Astrocyte of the cerebellum (primary cell): ENCODE measurements at regions not wholly inside any gene's neighbourhood (a gene's known extent, or its start where the extent isn't known, plus 50 kb on each side); places are given as distances from the start of the nearest gene placed in this dataset.
A peak's percentile ranks its signal among the peaks of the same experiment; 100 is the strongest.

Experiments
- DNase-seq: peaks from one replicate; pipeline ENCODE4 v3.0.0-alpha.2; 2011; ENCODE audit warnings: low read depth
- H3K4me3 ChIP-seq: 2 replicates; pipeline ENCODE4 v1.5.1; 2011; ENCODE audit warnings: mild to moderate bottlenecking, low read depth, low read length, moderate library complexity
- in situ Hi-C: cut with HindIII; loops from 2 replicates; pipeline ENCODE4 v1.10.0; 2017; ENCODE audit warnings: low sequenced_read_pairs
- TF ChIP-seq, protein P1 (sequence below): IDR thresholded peaks from 2 replicates; pipeline ENCODE4 v1.5.1; 2012; ENCODE audit warnings: low read length, low read depth, moderate library complexity, mild to moderate bottlenecking; ENCODE audit errors: missing control alignments

DNA sequence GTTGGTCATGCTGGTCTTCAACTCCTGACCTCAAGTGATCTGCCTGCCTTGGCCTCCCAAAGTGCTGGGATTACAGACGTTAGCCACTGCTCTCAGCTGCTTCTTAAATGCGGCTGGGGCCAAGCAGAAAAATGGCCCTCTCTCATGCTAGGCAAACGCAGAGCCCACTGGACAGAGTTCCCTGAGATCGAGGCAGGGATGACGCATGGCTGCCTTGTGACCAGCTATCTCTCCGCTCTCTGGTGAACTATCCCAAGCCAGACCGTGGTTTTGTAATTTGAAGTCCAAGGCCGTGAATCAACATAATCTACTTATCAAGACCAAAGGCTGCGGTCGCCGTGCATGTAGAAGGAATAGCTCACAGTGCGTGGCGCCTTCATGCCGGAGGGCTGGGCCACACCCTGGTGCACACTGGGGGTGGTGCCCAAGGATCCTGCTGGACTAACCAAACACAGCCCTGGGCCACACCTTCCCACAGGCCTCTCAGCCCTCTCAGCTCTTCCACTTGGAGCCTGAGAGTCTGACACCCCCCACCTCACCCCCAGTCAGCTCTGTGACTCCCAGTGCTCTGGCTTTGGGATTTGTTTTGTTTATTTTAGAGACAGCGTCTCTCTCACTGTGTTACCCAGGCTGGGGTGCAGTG is 88.1 kb upstream of the CUX1 start:
- DNase-seq: peak; percentile 60
- TF ChIP-seq, protein P1, sequence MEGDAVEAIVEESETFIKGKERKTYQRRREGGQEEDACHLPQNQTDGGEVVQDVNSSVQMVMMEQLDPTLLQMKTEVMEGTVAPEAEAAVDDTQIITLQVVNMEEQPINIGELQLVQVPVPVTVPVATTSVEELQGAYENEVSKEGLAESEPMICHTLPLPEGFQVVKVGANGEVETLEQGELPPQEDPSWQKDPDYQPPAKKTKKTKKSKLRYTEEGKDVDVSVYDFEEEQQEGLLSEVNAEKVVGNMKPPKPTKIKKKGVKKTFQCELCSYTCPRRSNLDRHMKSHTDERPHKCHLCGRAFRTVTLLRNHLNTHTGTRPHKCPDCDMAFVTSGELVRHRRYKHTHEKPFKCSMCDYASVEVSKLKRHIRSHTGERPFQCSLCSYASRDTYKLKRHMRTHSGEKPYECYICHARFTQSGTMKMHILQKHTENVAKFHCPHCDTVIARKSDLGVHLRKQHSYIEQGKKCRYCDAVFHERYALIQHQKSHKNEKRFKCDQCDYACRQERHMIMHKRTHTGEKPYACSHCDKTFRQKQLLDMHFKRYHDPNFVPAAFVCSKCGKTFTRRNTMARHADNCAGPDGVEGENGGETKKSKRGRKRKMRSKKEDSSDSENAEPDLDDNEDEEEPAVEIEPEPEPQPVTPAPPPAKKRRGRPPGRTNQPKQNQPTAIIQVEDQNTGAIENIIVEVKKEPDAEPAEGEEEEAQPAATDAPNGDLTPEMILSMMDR: no peak
- no peak overlapping the region for H3K4me3 ChIP-seq
- in situ Hi-C loops: no loop called here

DNA sequence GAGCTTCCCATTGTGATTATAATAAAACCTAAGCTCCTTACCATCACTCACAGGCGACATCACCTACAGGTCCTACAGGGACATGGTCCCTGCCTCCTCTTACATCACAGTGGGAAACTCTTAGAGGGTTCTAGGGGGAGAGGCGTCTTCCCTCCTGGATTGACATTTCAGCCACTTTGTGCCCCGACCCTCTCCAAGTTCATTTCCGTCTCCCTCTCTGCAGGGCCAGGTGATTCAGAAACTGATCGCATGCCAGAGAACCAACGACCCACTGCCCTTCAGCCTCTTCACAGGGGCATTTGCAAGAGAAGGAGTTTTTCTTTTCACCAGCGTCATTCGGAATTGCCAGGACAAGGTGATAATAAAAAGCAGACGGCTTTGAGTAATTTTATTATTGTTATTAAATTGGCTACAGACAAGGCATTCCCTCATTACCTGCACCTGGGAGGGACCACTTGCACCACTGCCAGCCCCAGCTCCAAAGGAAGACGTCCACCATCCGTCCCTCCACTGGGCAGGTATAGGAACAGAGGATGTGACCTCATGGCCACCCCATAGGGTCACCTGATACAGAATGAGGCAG is 85.8 kb upstream of the CUX1 start:
- in situ Hi-C loops: no loop called here
- TF ChIP-seq, protein P1: no peak
- DNase-seq: no peak
- H3K4me3 ChIP-seq: no peak overlapping the region

DNA sequence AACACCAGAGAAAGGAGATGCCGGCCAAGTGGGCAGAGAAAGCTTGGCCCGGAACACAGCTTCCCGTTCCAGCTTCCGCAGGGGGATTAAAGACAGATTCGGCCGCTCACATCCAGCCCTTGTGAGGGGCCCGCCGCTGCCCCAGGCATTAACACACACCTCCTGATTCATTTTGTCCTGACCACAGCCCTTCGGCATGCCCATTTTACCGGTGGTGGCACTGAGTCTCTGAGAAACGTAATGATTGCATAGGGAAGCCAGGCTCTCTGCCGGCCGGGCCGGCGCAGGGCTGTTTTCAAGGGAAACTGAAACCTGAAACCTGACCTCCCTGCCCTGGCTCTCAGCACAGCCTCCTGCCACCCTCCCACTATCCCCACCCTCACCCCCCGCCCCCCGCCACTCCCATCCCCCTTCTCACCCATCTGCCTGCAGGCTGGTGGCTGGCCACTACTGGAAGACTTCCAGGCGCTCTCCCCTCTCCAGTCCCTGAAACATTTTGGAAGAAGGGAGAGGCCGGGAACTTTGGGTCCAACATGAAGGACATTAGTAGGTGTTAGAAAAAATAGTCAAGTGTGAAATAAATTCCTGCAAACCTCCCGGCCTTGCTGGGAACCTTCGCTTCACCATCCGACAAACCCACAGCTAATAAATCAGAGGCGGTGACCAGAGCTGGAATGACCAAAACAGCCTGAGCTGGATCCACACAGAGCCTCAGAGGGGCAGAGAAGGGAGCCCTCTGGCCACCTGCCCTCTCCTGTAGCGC is 83.5 kb upstream of the CUX1 start:
- in situ Hi-C loops: no loop called here
- DNase-seq: no peak
- TF ChIP-seq, protein P1: no peak
- H3K4me3 ChIP-seq: peak overlapping the region; percentile 21

DNA sequence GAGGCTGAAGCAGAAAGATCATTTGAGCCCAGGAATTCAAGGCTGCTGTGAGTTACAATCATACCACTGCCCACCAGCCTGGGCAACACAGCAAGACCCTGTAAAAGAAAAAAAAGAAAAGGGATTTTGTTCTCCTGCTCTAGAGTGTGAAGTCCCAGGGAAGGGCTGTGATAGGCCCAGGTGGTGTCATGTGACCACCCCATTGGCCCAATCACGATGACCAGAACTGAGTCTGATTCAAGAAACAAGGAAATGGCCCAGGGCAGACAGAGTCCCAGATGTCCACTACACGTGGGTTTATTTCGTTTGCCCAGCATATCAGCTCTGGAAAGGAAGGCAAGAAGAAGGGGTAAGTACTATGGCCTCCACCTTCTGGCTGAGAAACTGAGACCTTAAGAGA is 81.3 kb upstream of the CUX1 start:
- DNase-seq: no peak
- TF ChIP-seq, protein P1: no peak
- H3K4me3 ChIP-seq: no peak overlapping the region
- in situ Hi-C loops: no loop called here

DNA sequence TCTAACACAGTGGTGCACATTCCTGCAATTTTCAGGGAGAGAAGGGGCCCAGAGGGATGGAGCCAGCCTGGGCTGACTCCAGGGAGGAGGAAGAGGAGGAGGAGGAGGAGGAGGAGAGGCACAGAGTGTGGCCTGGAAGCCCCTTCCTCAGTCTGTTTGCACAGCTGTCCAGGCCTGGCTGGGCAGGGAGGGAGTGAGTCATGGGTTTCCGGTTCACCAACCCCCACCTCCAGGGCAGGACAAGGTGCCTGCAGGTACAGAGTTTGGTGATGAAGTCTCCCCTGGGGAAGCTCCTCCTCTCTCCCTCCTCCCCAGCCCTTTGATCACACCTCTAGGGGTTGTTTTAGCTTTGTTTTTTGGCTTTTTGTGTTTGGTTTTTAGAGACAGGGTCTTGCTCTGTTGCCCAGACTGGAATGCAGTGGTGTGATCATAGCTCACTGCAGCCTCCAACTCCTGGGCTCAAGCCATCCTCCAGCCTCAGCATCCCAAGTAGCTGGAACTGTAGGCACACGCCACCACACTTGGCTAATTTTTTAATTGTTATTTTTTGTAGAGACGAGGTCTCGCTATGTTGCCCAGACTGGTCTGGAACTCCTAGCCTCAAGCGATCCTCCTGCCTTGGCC is 77.5 kb upstream of the CUX1 start:
- in situ Hi-C loops: no loop called here

DNA sequence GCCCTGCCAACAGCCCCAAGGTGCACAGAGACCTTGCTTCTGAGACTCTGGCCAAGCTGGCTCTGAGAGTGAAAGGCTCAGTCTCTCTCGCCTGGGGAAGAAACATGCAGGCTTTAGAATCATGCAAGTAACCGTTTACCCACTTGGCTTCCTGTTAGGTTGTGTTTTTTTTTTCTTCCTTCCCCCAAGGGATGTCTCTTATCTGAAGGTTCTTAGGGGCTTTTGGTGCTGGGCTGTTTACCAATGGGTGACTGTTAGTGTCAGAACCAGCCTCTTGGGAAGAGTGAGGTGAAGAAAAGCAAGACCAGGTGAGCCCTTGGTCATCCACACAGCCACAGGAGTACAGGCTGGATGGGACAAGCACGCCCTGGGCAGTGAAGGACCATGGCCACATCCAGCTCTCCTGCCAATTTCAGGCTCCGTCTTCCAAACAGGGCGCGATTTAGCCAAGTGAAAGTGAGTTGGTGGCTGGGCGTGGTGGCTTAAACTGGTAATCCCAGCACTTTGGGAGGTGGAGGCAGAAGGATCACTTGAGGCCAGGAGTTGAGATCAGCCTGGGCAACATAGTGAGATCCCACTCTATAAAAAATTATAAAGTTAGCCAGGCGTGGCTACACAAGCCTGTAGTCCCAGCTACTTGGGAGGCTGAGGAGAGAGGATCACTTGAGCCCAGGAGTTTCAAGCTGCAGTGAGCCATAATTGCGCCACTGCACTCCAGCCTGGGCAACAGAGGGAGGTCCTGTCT is 76.3 kb upstream of the CUX1 start:
- TF ChIP-seq, protein P1: no peak
- no peak overlapping the region for H3K4me3 ChIP-seq
- in situ Hi-C loops: no loop called here
- no peak for DNase-seq

More for the DNA sequence above, 77.5 kb upstream of the CUX1 start:
- H3K4me3 ChIP-seq: no peak overlapping the region
- TF ChIP-seq, protein P1: no peak
- no peak for DNase-seq
